Ovary (tissue), 7 donors: ENCODE measurements at regions not wholly inside any gene's neighbourhood (a gene's known extent, or its start where the extent isn't known, plus 50 kb on each side); places are given as distances from the start of the nearest gene placed in this dataset.
"Not testable (repeated sequence)": the region's sequence is repeated elsewhere in the genome, so short reads cannot be mapped to it uniquely, and the experiment has no call there.

Experiments used
- DNase-seq, 5 donors: peaks; one replicate each; pipeline ENCODE4 v3.0.0-alpha.2; 2019 to 2020
- H3K27ac ChIP-seq, 2 donors: fragments of 200-600 bp; one replicate each; pipeline versions ENCODE4 v1.5.1 to v1.8.0; 2019 to 2022
- H3K27me3 ChIP-seq: fragments of 200-600 bp; one replicate; pipeline ENCODE4 v1.8.0; 2022
- H3K36me3 ChIP-seq: fragments of 200-600 bp; sonication (generic); one replicate; pipeline ENCODE4 v1.5.1; 2019
- H3K4me1 ChIP-seq: one replicate; pipeline ENCODE4 v1.8.1; 2013; ENCODE audit warnings: mild to moderate bottlenecking, moderate library complexity; ENCODE audit not compliant: insufficient read depth
- H3K4me3 ChIP-seq: fragments of 200-600 bp; sonication (generic); one replicate; pipeline ENCODE4 v1.5.1; 2017
- H3K9me3 ChIP-seq, 2 donors: fragments of 200-600 bp in 1 of 2; sonication (generic) in 1 of 2; one replicate each; pipeline versions ENCODE4 v1.5.1 to v1.8.1; 2013 to 2019; ENCODE audit warnings: mild to moderate bottlenecking in 1 of 2, moderate library complexity in 1 of 2
- EP300 ChIP-seq: sonication (generic); formaldehyde crosslinking; IDR thresholded peaks from one replicate; pipeline ENCODE4 v1.6.1; 2017; ENCODE audit warnings: antibody characterized with exemption
- POLR2A ChIP-seq: fragments of 450-650 bp; IDR thresholded peaks from one replicate; pipeline ENCODE4 v1.6.1; 2017; ENCODE audit warnings: antibody characterized with exemption, mild to moderate bottlenecking, moderate library complexity
- WGBS, 3 donors: extraction: QIAGEN DNeasy Blood & Tissue Kit in 1 of 3; methylation state at CpG; one replicate each; pipeline versions ENCODE4 v1.1.5 to v1.1.7; 2013 to 2017; 5-methylcytosine and 5-hydroxymethylcytosine counted together
- intact Hi-C, 4 donors: fragments of 100-400 bp; cut with DNase I; formaldehyde crosslinking; loops; one replicate each; pipeline versions ENCODE4 v1.11.0 to v1.15.1; 2022 to 2023
- TF ChIP-seq, protein P1 (sequence below), 3 donors: fragments of 450-650 bp in 2 of 3; fragments of 200-600 bp in 1 of 3; IDR thresholded peaks; one replicate each; pipeline versions ENCODE4 v1.5.1 to v1.8.0; 2016 to 2022; ENCODE audit warnings: antibody characterized with exemption in 3 of 3, mild to moderate bottlenecking in 1 of 3
- donor health status: DM: no; HTN: no; CAD: no; lungs with moderate emphysema.
- donor health status: DM: no; HTN: no; CAD: no.
- donor health status: Bipolar disorder and iron deficiency.
- donor health status: DM: no; HTN: no; CAD: no.
- donor health status: DM: yes; HTN: yes; CAD: no.

DNA sequence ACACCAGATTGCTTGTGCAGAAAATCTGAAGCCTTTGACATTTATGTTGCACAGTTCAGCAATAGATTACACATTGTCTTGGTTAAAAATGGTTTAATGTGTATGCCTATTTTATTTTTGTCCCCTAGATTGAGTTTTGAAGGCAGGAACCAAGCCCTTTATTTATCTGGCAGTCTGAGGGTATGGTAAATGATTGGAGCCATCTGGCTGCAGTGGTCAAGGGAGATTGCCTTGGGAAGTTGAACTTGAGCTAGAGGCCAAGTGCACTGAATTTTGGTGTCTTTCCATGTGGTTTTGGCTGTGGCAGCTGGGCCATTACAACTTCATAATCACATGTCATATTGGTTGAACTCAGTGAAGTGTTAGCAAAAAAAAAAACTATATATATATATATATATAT is 248.7 kb upstream of the C2CD4B start:
- H3K9me3 ChIP-seq: no peaks in the 10 kb centered on the region
- no peak for DNase-seq
- peaks cover 4% of the 10 kb centered on the region for H3K4me1 ChIP-seq
- intact Hi-C loops: no loop called here
- no peak overlapping the region for H3K4me3 ChIP-seq
- no peak overlapping the region for H3K27ac ChIP-seq
- H3K27me3 ChIP-seq: no peaks in the 10 kb centered on the region
- H3K36me3 ChIP-seq: no peaks in the 10 kb centered on the region
- TF ChIP-seq POLR2A (no peak), EP300 (no peak)
- TF ChIP-seq, protein P1, sequence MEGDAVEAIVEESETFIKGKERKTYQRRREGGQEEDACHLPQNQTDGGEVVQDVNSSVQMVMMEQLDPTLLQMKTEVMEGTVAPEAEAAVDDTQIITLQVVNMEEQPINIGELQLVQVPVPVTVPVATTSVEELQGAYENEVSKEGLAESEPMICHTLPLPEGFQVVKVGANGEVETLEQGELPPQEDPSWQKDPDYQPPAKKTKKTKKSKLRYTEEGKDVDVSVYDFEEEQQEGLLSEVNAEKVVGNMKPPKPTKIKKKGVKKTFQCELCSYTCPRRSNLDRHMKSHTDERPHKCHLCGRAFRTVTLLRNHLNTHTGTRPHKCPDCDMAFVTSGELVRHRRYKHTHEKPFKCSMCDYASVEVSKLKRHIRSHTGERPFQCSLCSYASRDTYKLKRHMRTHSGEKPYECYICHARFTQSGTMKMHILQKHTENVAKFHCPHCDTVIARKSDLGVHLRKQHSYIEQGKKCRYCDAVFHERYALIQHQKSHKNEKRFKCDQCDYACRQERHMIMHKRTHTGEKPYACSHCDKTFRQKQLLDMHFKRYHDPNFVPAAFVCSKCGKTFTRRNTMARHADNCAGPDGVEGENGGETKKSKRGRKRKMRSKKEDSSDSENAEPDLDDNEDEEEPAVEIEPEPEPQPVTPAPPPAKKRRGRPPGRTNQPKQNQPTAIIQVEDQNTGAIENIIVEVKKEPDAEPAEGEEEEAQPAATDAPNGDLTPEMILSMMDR (IDR thresholded peaks at IDR 0.05): no peak

DNA sequence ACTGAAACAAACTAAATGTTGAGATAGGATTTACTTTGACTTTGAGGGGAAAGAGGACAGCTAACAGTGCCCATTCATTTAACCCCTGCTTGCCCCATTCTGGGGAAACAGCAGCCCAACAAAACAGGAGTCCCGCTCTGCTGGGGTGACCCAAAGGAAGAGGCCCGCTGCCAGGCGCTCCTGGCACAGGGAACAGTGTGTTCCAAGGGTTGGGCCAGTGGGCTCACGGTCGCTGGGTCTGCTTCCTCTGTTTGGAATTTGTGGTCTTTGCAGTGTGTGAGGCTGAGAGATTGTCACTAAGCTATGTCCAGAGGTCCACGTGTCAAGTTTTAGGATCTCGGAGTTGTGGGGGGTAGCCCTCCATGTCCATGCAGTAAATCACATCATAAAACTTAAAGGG is 250.4 kb upstream of the C2CD4B start:
- H3K4me1 ChIP-seq: peaks cover 4% of the 10 kb centered on the region
- no peak for TF ChIP-seq POLR2A
- TF ChIP-seq, protein P1 (IDR thresholded peaks at IDR 0.05): no peak
- no peak for TF ChIP-seq EP300
- H3K9me3 ChIP-seq: no peaks in the 10 kb centered on the region
- intact Hi-C loops: no loop called here
- H3K4me3 ChIP-seq: no peak overlapping the region
- WGBS, 3 donors: 91 to 95% (median 93%) methylated on average over 6 to 7 of the region's 7 CpGs
- DNase-seq: no peak
- H3K27me3 ChIP-seq: no peaks in the 10 kb centered on the region
- H3K27ac ChIP-seq: no peak overlapping the region
- H3K36me3 ChIP-seq: no peaks in the 10 kb centered on the region

DNA sequence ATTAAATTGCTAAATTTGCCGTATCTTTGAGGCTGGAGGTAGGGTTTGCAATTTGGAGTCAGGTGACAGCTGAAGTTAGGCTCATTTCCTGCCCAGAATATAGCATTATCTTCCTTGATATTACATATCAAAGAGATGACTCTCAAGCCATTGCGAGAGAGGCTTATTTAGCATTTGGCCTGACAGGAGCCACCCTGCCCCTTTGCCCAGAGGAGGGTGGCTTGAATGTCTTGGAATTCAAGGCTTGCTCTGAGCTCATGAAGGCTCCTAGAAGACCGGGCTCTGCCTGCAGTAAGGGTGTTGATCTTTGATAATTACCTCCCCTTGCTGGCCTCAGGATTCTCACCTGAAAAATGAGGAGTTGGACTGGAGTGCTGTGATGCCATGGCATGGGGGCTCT is 251.4 kb upstream of the C2CD4B start:
- no peak for DNase-seq
- Histone ChIP-seq H3K36me3 (no peaks in the 10 kb centered on the region), H3K27me3 (no peaks in the 10 kb centered on the region), H3K4me3 (no peak overlapping the region), H3K4me1 (peaks cover 4% of the 10 kb centered on the region), H3K9me3 (no peaks in the 10 kb centered on the region), H3K27ac (no peak overlapping the region)
- WGBS, 3 donors: 88 to 97% (median 91%) methylated on average over 3 of the region's 3 CpGs
- TF ChIP-seq, protein P1 (IDR thresholded peaks at IDR 0.05): no peak
- no peak for TF ChIP-seq EP300
- no peak for TF ChIP-seq POLR2A
- intact Hi-C loops: no loop called here

DNA sequence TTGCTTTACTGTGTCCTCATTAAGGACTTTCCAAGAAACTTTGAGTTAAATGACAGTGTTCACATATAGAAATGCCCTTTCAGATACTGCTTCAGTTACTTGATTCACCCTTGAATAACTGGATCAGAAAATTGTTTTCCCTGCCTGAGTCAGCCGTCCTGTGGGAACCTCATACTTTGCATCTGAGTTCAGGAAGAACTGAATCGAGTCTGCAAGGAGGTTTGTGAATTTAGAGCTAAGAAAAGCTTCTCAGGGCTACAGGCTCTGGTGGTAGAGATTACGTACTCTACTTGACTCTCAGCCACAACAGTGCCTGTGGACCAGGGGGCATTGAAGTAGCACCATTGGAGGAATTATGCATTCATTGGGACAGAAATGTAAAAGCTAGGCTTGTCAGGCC is 252.4 kb upstream of the C2CD4B start:
- 88 to 96% (median 89%) methylated on average over 3 of the region's 3 CpGs for WGBS, 3 donors

DNA sequence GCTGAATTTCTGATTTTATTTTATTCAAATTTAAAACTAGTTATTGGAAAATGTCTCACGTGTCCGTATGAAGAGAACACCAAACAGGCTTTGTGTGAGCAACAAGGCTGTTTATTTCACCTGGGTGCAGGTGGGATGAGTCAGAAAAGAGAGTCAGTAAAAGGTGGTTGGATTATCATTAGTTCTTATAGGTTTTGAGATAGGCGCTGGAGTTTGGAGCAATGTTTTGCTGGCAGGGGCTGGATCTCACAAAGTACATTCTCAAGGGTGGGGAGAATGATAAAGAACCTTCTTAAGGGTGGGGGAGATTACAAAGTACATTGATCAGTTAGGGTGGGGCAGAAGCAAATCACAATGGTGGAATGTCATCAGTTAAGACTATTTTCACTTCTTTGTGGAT is 253.4 kb upstream of the C2CD4B start:
- WGBS, 3 donors: 92 to 94% (median 94%) methylated on average over 3 of the region's 3 CpGs

More for the DNA sequence above, 252.4 kb upstream of the C2CD4B start:
- Histone ChIP-seq H3K4me3 (no peak overlapping the region), H3K4me1 (peaks cover 4% of the 10 kb centered on the region), H3K9me3 (no peaks in the 10 kb centered on the region), H3K27me3 (no peaks in the 10 kb centered on the region), H3K36me3 (no peaks in the 10 kb centered on the region), H3K27ac (no peak overlapping the region)
- no peak for DNase-seq
- TF ChIP-seq, protein P1 (IDR thresholded peaks at IDR 0.05): no peak
- no peak for TF ChIP-seq EP300
- TF ChIP-seq POLR2A: no peak
- intact Hi-C loops: no loop called here

More for the DNA sequence above, 253.4 kb upstream of the C2CD4B start:
- H3K27me3 ChIP-seq, H3K27ac ChIP-seq, intact Hi-C loops, DNase-seq, H3K4me3 ChIP-seq, H3K9me3 ChIP-seq, H3K4me1 ChIP-seq, H3K36me3 ChIP-seq: not testable (repeated sequence)
